ENCODE measurements at regions not wholly inside any gene's neighbourhood (a gene's known extent, or its start where the extent isn't known, plus 50 kb on each side); places are given as distances from the start of the nearest gene placed in this dataset.

DNA sequence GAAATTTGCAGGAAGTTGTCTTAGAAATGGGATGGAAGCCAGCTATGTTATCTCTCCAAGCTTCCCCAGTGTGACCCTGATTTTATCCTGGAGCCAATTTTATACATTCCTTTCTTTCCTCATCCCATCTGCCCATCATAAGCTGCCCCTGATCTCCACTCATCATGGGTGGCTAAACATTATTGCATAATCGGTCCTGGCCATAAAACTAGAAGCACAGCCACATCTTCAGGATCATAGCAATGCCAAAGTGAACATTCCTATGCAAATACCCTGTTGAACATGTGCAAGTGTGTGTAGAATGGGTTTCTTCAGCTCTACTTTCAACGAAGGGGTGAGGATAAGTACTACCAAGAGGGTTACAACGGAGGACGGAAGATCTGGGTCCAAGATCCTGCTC, 50.6 kb upstream of the COG2 start:
- Histone ChIP-seq H3K4me1 (ENCODE audit: control insufficient read depth, insufficient read depth, low read length, poor library complexity, severe bottlenecking) (no peaks in the 10 kb centered on the region), H3K27ac (ENCODE audit: low read depth, low read length, severe bottlenecking) (no peak overlapping the region), H3K9me3 (ENCODE audit: control insufficient read depth, low read length) (no peaks in the 10 kb centered on the region), H3K36me3 (ENCODE audit: control insufficient read depth, insufficient read depth, low read length) (no peaks in the 10 kb centered on the region), H3K4me3 (ENCODE audit: extremely low read depth, insufficient read depth, low read length, poor library complexity, severe bottlenecking) (no peak overlapping the region)
- 53 to 96% methylated on average over 2 to 3 of the region's 4 CpGs for WGBS, 2 experiments (ENCODE audit: insufficient coverage in 2 of 2)

GRCh38 chr1:230589951-230590350, 52.3 kb upstream of the COG2 start:
- Histone ChIP-seq H3K9me3 (ENCODE audit: control insufficient read depth, low read length) (no peaks in the 10 kb centered on the region), H3K4me1 (ENCODE audit: control insufficient read depth, insufficient read depth, low read length, poor library complexity, severe bottlenecking) (no peaks in the 10 kb centered on the region), H3K27ac (ENCODE audit: low read depth, low read length, severe bottlenecking) (no peak overlapping the region), H3K4me3 (ENCODE audit: extremely low read depth, insufficient read depth, low read length, poor library complexity, severe bottlenecking) (no peak overlapping the region), H3K36me3 (ENCODE audit: control insufficient read depth, insufficient read depth, low read length) (no peaks in the 10 kb centered on the region)
- 71% methylated on average over 1 of the region's 2 CpGs; no CpG with 5 or more reads in 1 of the 2 experiments for WGBS, 2 experiments (ENCODE audit: insufficient coverage in 2 of 2)

GRCh38 chr1:230588323-230588746, 53.9 kb upstream of the COG2 start:
- Histone ChIP-seq H3K4me1 (ENCODE audit: control insufficient read depth, insufficient read depth, low read length, poor library complexity, severe bottlenecking) (no peaks in the 10 kb centered on the region), H3K36me3 (ENCODE audit: control insufficient read depth, insufficient read depth, low read length) (no peaks in the 10 kb centered on the region), H3K9me3 (ENCODE audit: control insufficient read depth, low read length) (no peaks in the 10 kb centered on the region), H3K27ac (ENCODE audit: low read depth, low read length, severe bottlenecking) (no peak overlapping the region), H3K4me3 (ENCODE audit: extremely low read depth, insufficient read depth, low read length, poor library complexity, severe bottlenecking) (no peak overlapping the region)

DNA sequence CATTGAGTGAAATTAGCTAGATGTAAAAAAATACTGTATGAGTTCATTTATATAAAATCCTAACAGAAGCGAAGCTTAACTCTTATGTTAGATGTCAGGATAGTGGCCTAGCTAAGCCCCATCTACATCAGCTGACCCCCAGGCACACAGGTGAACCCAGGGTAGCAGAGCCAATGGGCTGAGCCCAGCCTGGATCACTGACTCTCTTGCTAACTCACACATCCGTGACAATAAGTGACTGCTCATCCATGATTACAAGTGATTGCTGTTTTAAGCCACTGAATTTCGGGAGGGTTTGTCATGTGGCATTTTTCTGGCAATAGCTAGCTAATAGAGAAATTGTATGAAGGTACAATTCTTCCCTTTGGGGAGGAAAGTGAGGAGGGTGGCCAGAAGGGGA, 55.2 kb upstream of the COG2 start:
- Histone ChIP-seq H3K9me3 (ENCODE audit: control insufficient read depth, low read length) (peaks cover under 1% of the 10 kb centered on the region), H3K4me1 (ENCODE audit: control insufficient read depth, insufficient read depth, low read length, poor library complexity, severe bottlenecking) (no peaks in the 10 kb centered on the region), H3K36me3 (ENCODE audit: control insufficient read depth, insufficient read depth, low read length) (no peaks in the 10 kb centered on the region), H3K27ac (ENCODE audit: low read depth, low read length, severe bottlenecking) (no peak overlapping the region), H3K4me3 (ENCODE audit: extremely low read depth, insufficient read depth, low read length, poor library complexity, severe bottlenecking) (no peak overlapping the region)
- 82 to 95% methylated on average over 2 of the region's 3 CpGs for WGBS, 2 experiments (ENCODE audit: insufficient coverage in 2 of 2)

DNA sequence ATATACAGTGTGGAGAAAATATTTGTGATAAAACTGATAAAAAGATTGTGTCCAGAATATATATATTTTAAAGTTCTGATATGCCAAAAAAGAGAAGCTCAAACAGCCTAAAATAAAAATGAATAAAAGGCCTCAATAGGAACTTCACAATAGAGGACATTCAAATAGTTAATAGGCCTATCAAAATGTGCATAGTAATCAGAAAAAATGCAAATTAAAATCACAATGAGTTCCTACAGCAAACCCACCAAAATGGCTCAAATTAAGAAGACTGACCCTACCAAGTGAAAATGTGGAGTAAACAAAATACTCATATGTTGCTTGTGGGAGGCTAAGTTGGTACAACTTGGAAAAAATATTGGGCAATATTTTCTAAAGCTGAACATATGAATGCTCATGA, 57.6 kb upstream of the COG2 start:
- no peaks in the 10 kb centered on the region for H3K4me1 ChIP-seq (ENCODE audit: control insufficient read depth, insufficient read depth, low read length, poor library complexity, severe bottlenecking)
- H3K36me3 ChIP-seq (ENCODE audit: control insufficient read depth, insufficient read depth, low read length): no peaks in the 10 kb centered on the region
- H3K9me3 ChIP-seq (ENCODE audit: control insufficient read depth, low read length): peaks cover 3% of the 10 kb centered on the region
- H3K4me3 ChIP-seq (ENCODE audit: extremely low read depth, insufficient read depth, low read length, poor library complexity, severe bottlenecking): no peak overlapping the region
- H3K27ac ChIP-seq (ENCODE audit: low read depth, low read length, severe bottlenecking): no peak overlapping the region

DNA sequence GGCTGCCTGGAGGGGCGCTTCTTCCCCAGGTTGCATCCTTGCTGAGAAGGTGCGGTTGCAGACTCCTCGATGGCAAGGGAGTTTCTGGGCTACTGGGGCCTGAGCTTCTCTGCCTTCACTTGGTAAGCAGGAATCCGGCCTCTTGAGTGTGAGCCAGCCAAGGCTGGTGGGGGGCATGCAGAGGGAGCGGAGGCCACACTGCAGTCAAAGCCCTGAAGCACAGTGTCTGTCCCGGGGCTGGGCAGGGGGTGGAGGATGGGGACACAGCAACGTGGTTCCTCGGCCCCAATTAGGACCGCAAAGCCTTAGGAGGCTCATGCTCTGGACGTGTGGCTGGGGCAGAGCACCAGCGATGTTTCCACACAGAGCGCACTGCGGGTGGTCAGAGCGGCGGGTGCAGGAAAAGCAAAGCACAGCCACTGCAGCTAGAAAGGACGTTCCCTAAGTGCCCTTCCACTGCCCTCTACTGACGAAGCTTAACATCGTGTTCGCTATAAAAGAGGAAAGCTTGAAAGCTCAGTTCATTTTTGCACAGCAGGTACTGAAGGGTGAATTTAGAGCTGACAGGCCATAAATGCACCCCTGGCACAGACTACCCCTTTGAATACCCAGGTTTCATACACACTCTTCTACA, 60.7 kb upstream of the COG2 start:
- Histone ChIP-seq H3K27ac (ENCODE audit: low read depth, low read length, severe bottlenecking) (no peak overlapping the region), H3K4me3 (ENCODE audit: extremely low read depth, insufficient read depth, low read length, poor library complexity, severe bottlenecking) (no peak overlapping the region), H3K36me3 (ENCODE audit: control insufficient read depth, insufficient read depth, low read length) (no peaks in the 10 kb centered on the region), H3K4me1 (ENCODE audit: control insufficient read depth, insufficient read depth, low read length, poor library complexity, severe bottlenecking) (no peaks in the 10 kb centered on the region), H3K9me3 (ENCODE audit: control insufficient read depth, low read length) (peaks cover 3% of the 10 kb centered on the region)
- WGBS, 2 experiments (ENCODE audit: insufficient coverage in 2 of 2): 87 to 88% methylated on average over 15 to 18 of the region's 19 CpGs

GRCh38 chr1:230578616-230579015, 63.7 kb upstream of the COG2 start:
- no peak overlapping the region for H3K4me3 ChIP-seq (ENCODE audit: extremely low read depth, insufficient read depth, low read length, poor library complexity, severe bottlenecking)
- no peak overlapping the region for H3K27ac ChIP-seq (ENCODE audit: low read depth, low read length, severe bottlenecking)
- H3K4me1 ChIP-seq (ENCODE audit: control insufficient read depth, insufficient read depth, low read length, poor library complexity, severe bottlenecking): no peaks in the 10 kb centered on the region
- WGBS, 2 experiments (ENCODE audit: insufficient coverage in 2 of 2): 82 to 92% methylated on average over 2 to 4 of the region's 4 CpGs
- no peaks in the 10 kb centered on the region for H3K36me3 ChIP-seq (ENCODE audit: control insufficient read depth, insufficient read depth, low read length)
- H3K9me3 ChIP-seq (ENCODE audit: control insufficient read depth, low read length): peaks cover 3% of the 10 kb centered on the region

GRCh38 chr1:230577537-230577936, 64.7 kb upstream of the COG2 start:
- WGBS, 2 experiments (ENCODE audit: insufficient coverage in 2 of 2): 91 to 94% methylated on average over 2 of the region's 3 CpGs
- Histone ChIP-seq H3K27ac (ENCODE audit: low read depth, low read length, severe bottlenecking) (no peak overlapping the region), H3K4me3 (ENCODE audit: extremely low read depth, insufficient read depth, low read length, poor library complexity, severe bottlenecking) (no peak overlapping the region), H3K36me3 (ENCODE audit: control insufficient read depth, insufficient read depth, low read length) (no peaks in the 10 kb centered on the region), H3K9me3 (ENCODE audit: control insufficient read depth, low read length) (peaks cover 3% of the 10 kb centered on the region), H3K4me1 (ENCODE audit: control insufficient read depth, insufficient read depth, low read length, poor library complexity, severe bottlenecking) (peaks cover 4% of the 10 kb centered on the region)

GRCh38 chr1:230575886-230576500, 66.3 kb upstream of the COG2 start:
- H3K27ac ChIP-seq (ENCODE audit: low read depth, low read length, severe bottlenecking): no peak overlapping the region
- H3K4me3 ChIP-seq (ENCODE audit: extremely low read depth, insufficient read depth, low read length, poor library complexity, severe bottlenecking): no peak overlapping the region
- H3K9me3 ChIP-seq (ENCODE audit: control insufficient read depth, low read length): no peaks in the 10 kb centered on the region
- no peaks in the 10 kb centered on the region for H3K36me3 ChIP-seq (ENCODE audit: control insufficient read depth, insufficient read depth, low read length)
- peaks cover 12% of the 10 kb centered on the region for H3K4me1 ChIP-seq (ENCODE audit: control insufficient read depth, insufficient read depth, low read length, poor library complexity, severe bottlenecking)
- 100% methylated on average over 1 of the region's 3 CpGs; no CpG with 5 or more reads in 1 of the 2 experiments for WGBS, 2 experiments (ENCODE audit: insufficient coverage in 2 of 2)

- Histone ChIP-seq H3K27ac (ENCODE audit: low read depth, low read length, severe bottlenecking) (no peak overlapping the region), H3K36me3 (ENCODE audit: control insufficient read depth, insufficient read depth, low read length) (no peaks in the 10 kb centered on the region), H3K4me1 (ENCODE audit: control insufficient read depth, insufficient read depth, low read length, poor library complexity, severe bottlenecking) (peaks cover 15% of the 10 kb centered on the region), H3K9me3 (ENCODE audit: control insufficient read depth, low read length) (no peaks in the 10 kb centered on the region), H3K4me3 (ENCODE audit: extremely low read depth, insufficient read depth, low read length, poor library complexity, severe bottlenecking) (no peak overlapping the region)
- WGBS, 2 experiments (ENCODE audit: insufficient coverage in 2 of 2): 68 to 71% methylated on average over 2 of the region's 3 CpGs
Measured at GRCh38 chr1:230574502-230574901, 67.8 kb upstream of the COG2 start.

DNA sequence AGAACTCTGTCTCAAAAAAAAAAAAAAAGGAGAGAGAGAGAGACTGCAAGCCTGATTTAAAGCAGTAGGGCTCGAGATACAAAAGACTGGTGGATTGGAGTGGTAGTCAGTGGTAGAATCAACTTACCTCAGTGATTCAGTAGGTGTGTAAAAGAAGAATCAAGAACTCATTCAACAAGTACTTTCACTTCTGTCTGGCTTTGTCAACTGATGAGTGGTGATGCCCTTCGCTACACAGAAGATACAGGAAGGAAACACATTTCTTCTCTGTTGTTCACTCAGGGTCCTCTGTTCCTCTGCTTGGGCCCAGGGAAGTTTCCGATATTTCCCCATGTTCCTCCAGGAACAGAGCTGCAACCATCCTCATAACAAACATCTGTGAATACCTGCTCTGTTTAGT, 68.6 kb upstream of the COG2 start:
- no peaks in the 10 kb centered on the region for H3K9me3 ChIP-seq (ENCODE audit: control insufficient read depth, low read length)
- no peak overlapping the region for H3K27ac ChIP-seq (ENCODE audit: low read depth, low read length, severe bottlenecking)
- no peak overlapping the region for H3K4me3 ChIP-seq (ENCODE audit: extremely low read depth, insufficient read depth, low read length, poor library complexity, severe bottlenecking)
- no peaks in the 10 kb centered on the region for H3K36me3 ChIP-seq (ENCODE audit: control insufficient read depth, insufficient read depth, low read length)
- WGBS, 2 experiments (ENCODE audit: insufficient coverage in 2 of 2): 93% methylated on average over 2 to 3 of the region's 3 CpGs
- H3K4me1 ChIP-seq (ENCODE audit: control insufficient read depth, insufficient read depth, low read length, poor library complexity, severe bottlenecking): peaks cover 15% of the 10 kb centered on the region
